C4-2B (cell line): ENCODE measurements at regions not wholly inside any gene's neighbourhood (a gene's known extent, or its start where the extent isn't known, plus 50 kb on each side); places are given as distances from the start of the nearest gene placed in this dataset.

Experiments used
- ZFX ChIP-seq: fragments of 450-650 bp; IDR thresholded peaks from 2 replicates; pipeline ENCODE4 v1.6.1; 2017
- TF ChIP-seq, protein P1 (sequence below): fragments of 450-650 bp; conservative IDR thresholded peaks from 2 replicates; pipeline ENCODE4 v1.5.1; 2017; ENCODE audit warnings: mild to moderate bottlenecking

- TF ChIP-seq, protein P1, sequence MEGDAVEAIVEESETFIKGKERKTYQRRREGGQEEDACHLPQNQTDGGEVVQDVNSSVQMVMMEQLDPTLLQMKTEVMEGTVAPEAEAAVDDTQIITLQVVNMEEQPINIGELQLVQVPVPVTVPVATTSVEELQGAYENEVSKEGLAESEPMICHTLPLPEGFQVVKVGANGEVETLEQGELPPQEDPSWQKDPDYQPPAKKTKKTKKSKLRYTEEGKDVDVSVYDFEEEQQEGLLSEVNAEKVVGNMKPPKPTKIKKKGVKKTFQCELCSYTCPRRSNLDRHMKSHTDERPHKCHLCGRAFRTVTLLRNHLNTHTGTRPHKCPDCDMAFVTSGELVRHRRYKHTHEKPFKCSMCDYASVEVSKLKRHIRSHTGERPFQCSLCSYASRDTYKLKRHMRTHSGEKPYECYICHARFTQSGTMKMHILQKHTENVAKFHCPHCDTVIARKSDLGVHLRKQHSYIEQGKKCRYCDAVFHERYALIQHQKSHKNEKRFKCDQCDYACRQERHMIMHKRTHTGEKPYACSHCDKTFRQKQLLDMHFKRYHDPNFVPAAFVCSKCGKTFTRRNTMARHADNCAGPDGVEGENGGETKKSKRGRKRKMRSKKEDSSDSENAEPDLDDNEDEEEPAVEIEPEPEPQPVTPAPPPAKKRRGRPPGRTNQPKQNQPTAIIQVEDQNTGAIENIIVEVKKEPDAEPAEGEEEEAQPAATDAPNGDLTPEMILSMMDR: no peak
- no peak for TF ChIP-seq ZFX
Measured at GRCh38 chr6:164925681-164926530, 383.5 kb downstream of the C6orf118 start.
